Smooth muscle cell (in vitro differentiated cells): ENCODE measurements at regions not wholly inside any gene's neighbourhood (a gene's known extent, or its start where the extent isn't known, plus 50 kb on each side); places are given as distances from the start of the nearest gene placed in this dataset.
A peak's percentile ranks its signal among the peaks of the same experiment; 100 is the strongest.

Experiments used
- DNase-seq: peaks from one replicate; lab custom pipeline; 2025; ENCODE audit not compliant: unreplicated experiment; lab: John Stamatoyannopoulos, UW
- H2AFZ ChIP-seq: fragments of 200-600 bp; sonication (generic); 2 replicates; pipeline ENCODE4 v1.6.0; 2016; ENCODE audit warnings: antibody characterized with exemption, low read depth, mild to moderate bottlenecking
- H3F3A ChIP-seq: fragments of 200-600 bp; sonication (generic); 2 replicates; pipeline ENCODE4 v1.6.0; 2017; ENCODE audit warnings: antibody characterized with exemption, low read depth
- H3K27ac ChIP-seq: fragments of 200-600 bp; sonication (generic); 2 replicates; pipeline ENCODE4 v1.5.1; 2016; ENCODE audit warnings: low read depth, mild to moderate bottlenecking
- H3K27me3 ChIP-seq: fragments of 200-600 bp; sonication (generic); 2 replicates; pipeline ENCODE4 v1.6.1; 2016; ENCODE audit warnings: low read depth, mild to moderate bottlenecking
- H3K36me3 ChIP-seq: fragments of 200-600 bp; sonication (generic); 2 replicates; pipeline ENCODE4 v1.5.1; 2016; ENCODE audit warnings: low read depth
- H3K4me1 ChIP-seq: fragments of 200-600 bp; sonication (generic); 2 replicates; pipeline ENCODE4 v1.5.1; 2016; ENCODE audit warnings: low read depth
- H3K4me2 ChIP-seq: fragments of 200-600 bp; sonication (generic); 2 replicates; pipeline ENCODE4 v1.6.0; 2016; ENCODE audit warnings: mild to moderate bottlenecking
- H3K4me3 ChIP-seq: fragments of 200-600 bp; sonication (generic); 2 replicates; pipeline ENCODE4 v1.5.1; 2016; ENCODE audit warnings: mild to moderate bottlenecking
- H3K79me2 ChIP-seq: fragments of 200-600 bp; sonication (generic); 2 replicates; pipeline ENCODE4 v1.6.0; 2016; ENCODE audit warnings: low read depth, mild to moderate bottlenecking
- H3K9ac ChIP-seq: fragments of 200-600 bp; sonication (generic); 2 replicates; pipeline ENCODE4 v1.6.0; 2016; ENCODE audit warnings: low read depth
- H3K9me3 ChIP-seq: fragments of 200-600 bp; sonication (generic); replicated peaks from 2 replicates; pipeline ENCODE4 v1.5.1; 2016; ENCODE audit warnings: low read depth
- H4K20me1 ChIP-seq: fragments of 200-600 bp; sonication (generic); 2 replicates; pipeline ENCODE4 v1.6.0; 2016; ENCODE audit warnings: low read depth
- WGBS: methylation state at CpG from one replicate; pipeline ENCODE4 v1.1.7; 2016; ENCODE audit warnings: low lambda C conversion rate; 5-methylcytosine and 5-hydroxymethylcytosine counted together
- TF ChIP-seq, protein P1 (sequence below): fragments of 200-600 bp; sonication (generic); IDR thresholded peaks from 2 replicates; pipeline ENCODE4 v1.5.1; 2017; ENCODE audit warnings: borderline replicate concordance, mild to moderate bottlenecking, antibody characterized with exemption; ENCODE audit not compliant: insufficient read depth, poor library complexity, severe bottlenecking

DNA sequence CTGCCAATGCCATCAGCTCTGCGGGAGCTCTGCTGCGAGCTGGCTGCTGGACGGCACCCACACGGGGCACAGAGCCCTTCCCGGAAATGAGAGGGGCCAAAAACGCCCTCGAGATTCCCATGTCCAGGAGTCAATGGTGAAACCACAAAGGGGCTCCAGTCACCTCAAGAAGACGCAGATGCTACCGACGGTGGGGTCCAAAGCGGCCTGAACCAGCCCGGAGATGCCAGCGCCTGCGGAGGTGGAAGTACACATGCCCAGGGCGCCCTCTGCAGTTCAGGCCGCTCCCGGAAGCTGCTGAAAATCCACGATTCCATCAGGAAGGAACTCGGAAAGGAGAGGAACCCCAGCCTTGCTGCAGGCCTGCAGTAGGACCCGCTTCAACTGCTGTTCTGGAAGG is 82.4 kb upstream of the SELENOP start:
- Histone ChIP-seq H3K4me3 (no peak overlapping the region), H3K9ac (no peak overlapping the region), H3K4me1 (no peaks in the 10 kb centered on the region), H3F3A (no peaks in the 10 kb centered on the region), H3K9me3 (no peaks in the 10 kb centered on the region), H3K79me2 (no peaks in the 10 kb centered on the region), H3K27me3 (no peaks in the 10 kb centered on the region), H4K20me1 (no peaks in the 10 kb centered on the region), H3K36me3 (no peaks in the 10 kb centered on the region), H3K4me2 (no peak overlapping the region), H2AFZ (no peak overlapping the region), H3K27ac (no peak overlapping the region)
- TF ChIP-seq, protein P1, sequence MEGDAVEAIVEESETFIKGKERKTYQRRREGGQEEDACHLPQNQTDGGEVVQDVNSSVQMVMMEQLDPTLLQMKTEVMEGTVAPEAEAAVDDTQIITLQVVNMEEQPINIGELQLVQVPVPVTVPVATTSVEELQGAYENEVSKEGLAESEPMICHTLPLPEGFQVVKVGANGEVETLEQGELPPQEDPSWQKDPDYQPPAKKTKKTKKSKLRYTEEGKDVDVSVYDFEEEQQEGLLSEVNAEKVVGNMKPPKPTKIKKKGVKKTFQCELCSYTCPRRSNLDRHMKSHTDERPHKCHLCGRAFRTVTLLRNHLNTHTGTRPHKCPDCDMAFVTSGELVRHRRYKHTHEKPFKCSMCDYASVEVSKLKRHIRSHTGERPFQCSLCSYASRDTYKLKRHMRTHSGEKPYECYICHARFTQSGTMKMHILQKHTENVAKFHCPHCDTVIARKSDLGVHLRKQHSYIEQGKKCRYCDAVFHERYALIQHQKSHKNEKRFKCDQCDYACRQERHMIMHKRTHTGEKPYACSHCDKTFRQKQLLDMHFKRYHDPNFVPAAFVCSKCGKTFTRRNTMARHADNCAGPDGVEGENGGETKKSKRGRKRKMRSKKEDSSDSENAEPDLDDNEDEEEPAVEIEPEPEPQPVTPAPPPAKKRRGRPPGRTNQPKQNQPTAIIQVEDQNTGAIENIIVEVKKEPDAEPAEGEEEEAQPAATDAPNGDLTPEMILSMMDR, result peak; percentile 13
- no peak for DNase-seq
- 54% methylated on average over 20 of the region's 20 CpGs for WGBS

DNA sequence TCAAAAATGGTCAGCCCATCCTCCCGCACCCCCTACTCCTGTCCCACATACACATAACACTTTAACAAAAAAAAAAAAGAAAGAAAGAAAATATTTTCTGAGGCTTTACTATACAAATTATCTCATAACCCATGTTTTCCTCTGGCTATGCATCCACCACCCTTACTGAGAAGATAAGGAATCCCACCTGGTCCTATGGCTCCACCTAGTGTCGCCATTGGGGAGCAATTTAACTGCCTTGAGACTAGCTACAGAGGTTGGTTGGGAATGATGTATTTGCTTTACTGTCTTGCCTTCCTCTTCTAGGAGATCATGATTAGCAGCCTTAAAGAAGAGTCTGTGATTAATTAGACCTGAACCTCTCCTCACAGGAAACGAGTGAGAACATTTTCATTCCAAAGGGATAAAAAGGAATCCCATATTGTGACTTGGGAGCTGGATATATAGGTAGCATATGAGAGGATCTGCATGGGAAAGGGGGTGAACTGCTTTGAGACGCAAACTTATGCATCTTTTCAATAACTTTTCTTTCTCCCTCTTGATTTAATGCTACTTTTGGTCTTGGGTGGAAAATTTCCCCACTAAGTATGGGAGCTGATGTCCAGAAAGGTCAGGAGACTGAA is 77.7 kb upstream of the SELENOP start:
- H4K20me1 ChIP-seq, result no peaks in the 10 kb centered on the region
- H3K4me1 ChIP-seq, result no peaks in the 10 kb centered on the region
- TF ChIP-seq, protein P1, result peak; percentile 89
- no peak for DNase-seq
- H3K27me3 ChIP-seq, result no peaks in the 10 kb centered on the region
- H3K36me3 ChIP-seq, result no peaks in the 10 kb centered on the region
- no peak overlapping the region for H2AFZ ChIP-seq
- no peaks in the 10 kb centered on the region for H3K9me3 ChIP-seq
- no peaks in the 10 kb centered on the region for H3F3A ChIP-seq
- 26% methylated on average over 4 of the region's 4 CpGs for WGBS
- no peak overlapping the region for H3K4me3 ChIP-seq
- no peak overlapping the region for H3K4me2 ChIP-seq
- no peak overlapping the region for H3K9ac ChIP-seq
- H3K79me2 ChIP-seq, result no peaks in the 10 kb centered on the region
- no peak overlapping the region for H3K27ac ChIP-seq

DNA sequence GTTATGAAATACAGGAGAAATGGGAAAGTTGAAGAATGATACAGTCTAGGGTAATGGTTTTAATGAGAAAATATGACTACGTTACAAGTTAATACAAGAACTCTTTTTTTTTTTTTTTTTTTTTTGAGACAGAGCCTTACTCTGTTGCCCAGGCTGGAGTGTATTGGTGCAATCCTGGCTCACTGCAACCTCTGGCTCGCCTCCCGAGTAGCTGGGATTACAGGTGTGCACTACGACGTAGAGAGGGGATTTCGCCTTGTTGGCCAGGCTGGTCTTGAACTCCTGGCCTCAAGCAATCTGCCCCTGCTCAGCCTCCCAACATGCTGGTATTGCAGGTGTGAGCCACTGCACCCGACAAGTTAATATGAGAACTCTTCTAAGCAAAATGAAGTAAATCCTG is 77.1 kb upstream of the SELENOP start:
- Histone ChIP-seq H3K4me2 (no peak overlapping the region), H3K4me3 (no peak overlapping the region), H2AFZ (no peak overlapping the region), H3K36me3 (no peaks in the 10 kb centered on the region), H3K9me3 (no peaks in the 10 kb centered on the region), H3F3A (no peaks in the 10 kb centered on the region), H3K9ac (no peak overlapping the region), H3K79me2 (no peaks in the 10 kb centered on the region), H3K27ac (no peak overlapping the region), H4K20me1 (no peaks in the 10 kb centered on the region), H3K4me1 (no peaks in the 10 kb centered on the region), H3K27me3 (no peaks in the 10 kb centered on the region)
- TF ChIP-seq, protein P1, result no peak
- 86% methylated on average over 7 of the region's 7 CpGs for WGBS
- no peak for DNase-seq

DNA sequence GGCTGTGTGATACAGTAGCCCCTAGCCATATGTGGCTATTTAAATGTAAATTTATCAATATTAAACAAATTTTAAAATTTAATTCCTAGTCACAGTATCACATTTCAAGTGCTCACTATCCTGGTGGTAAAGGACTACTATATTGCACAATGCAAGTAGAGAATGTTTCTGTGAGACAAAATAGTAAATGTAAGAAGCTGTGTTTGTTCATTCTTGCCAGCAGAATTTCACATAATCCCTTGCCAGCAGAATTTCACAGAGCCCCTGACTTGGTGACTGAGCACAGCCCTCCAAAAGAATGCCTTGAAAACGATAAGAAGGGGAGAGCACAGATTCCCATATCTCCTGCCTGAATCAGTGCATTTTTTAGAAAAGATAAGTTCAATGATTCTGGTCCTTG is 75.9 kb upstream of the SELENOP start:
- Histone ChIP-seq H3K4me1 (no peaks in the 10 kb centered on the region), H3K27me3 (no peaks in the 10 kb centered on the region), H3K79me2 (no peaks in the 10 kb centered on the region), H3K4me2 (peak overlapping the region; percentile 41), H2AFZ (no peak overlapping the region), H3K4me3 (no peak overlapping the region), H3K9me3 (no peaks in the 10 kb centered on the region), H3K27ac (peak overlapping the region; percentile 34), H3F3A (no peaks in the 10 kb centered on the region), H3K36me3 (no peaks in the 10 kb centered on the region), H4K20me1 (no peaks in the 10 kb centered on the region), H3K9ac (no peak overlapping the region)
- DNase-seq, result no peak
- TF ChIP-seq, protein P1, result no peak
- WGBS, result 5% methylated on average over 1 of the region's 1 CpG
